GM18873 (cell line): ENCODE measurements at regions not wholly inside any gene's neighbourhood (a gene's known extent, or its start where the extent isn't known, plus 50 kb on each side); places are given as distances from the start of the nearest gene placed in this dataset.
"Not testable (repeated sequence)": the region's sequence is repeated elsewhere in the genome, so short reads cannot be mapped to it uniquely, and the experiment has no call there.

Source experiments
- ATAC-seq: cut with Tn5 transposase; IDR thresholded peaks from one replicate; pipeline ENCODE4 v1.9.1; 2021; ENCODE audit warnings: mild to moderate bottlenecking, moderate library complexity, moderate number of reproducible peaks; ENCODE audit not compliant: unreplicated experiment, low FRiP score

GRCh38 chr2:47690706-47691325, 92.1 kb upstream of the MSH6 start:
- ATAC-seq: not testable (repeated sequence)

GRCh38 chr2:47690132-47690531, 92.8 kb upstream of the MSH6 start:
- ATAC-seq: no peak

GRCh38 chr2:47689118-47689517, 93.8 kb upstream of the MSH6 start:
- peak; percentile 73 for ATAC-seq

GRCh38 chr2:47688561-47688960, 94.4 kb upstream of the MSH6 start:
- no peak for ATAC-seq

GRCh38 chr2:47687856-47688255, 95.1 kb upstream of the MSH6 start:
- no peak for ATAC-seq

- no peak for ATAC-seq
Measured at GRCh38 chr2:47686018-47686417, 96.9 kb upstream of the MSH6 start.

GRCh38 chr2:47682216-47682749, 100.7 kb upstream of the MSH6 start:
- ATAC-seq: no peak

GRCh38 chr2:47676261-47676926, 105.6 kb upstream of the KCNK12 start:
- no peak for ATAC-seq

- ATAC-seq: no peak
Measured at GRCh38 chr2:47675196-47675825, 104.5 kb upstream of the KCNK12 start.

GRCh38 chr2:47666332-47666731, 95.5 kb upstream of the KCNK12 start:
- no peak for ATAC-seq

- no peak for ATAC-seq
Measured at GRCh38 chr2:47664817-47665216, 94.0 kb upstream of the KCNK12 start.

GRCh38 chr2:47662552-47662951, 91.8 kb upstream of the KCNK12 start:
- no peak for ATAC-seq

- ATAC-seq: no peak
Measured at GRCh38 chr2:47661310-47661709, 90.5 kb upstream of the KCNK12 start.

GRCh38 chr2:47660168-47660567, 89.4 kb upstream of the KCNK12 start:
- no peak for ATAC-seq

- ATAC-seq: no peak
Measured at GRCh38 chr2:47658646-47659320, 88.0 kb upstream of the KCNK12 start.

GRCh38 chr2:47657886-47658489, 87.2 kb upstream of the KCNK12 start:
- ATAC-seq: no peak

- ATAC-seq: no peak
Measured at GRCh38 chr2:47656715-47657600, 86.2 kb upstream of the KCNK12 start.

- no peak for ATAC-seq
Measured at GRCh38 chr2:47655563-47655880, 84.7 kb upstream of the KCNK12 start.

- ATAC-seq: peak; percentile 72
Measured at GRCh38 chr2:47654790-47655562, 84.2 kb upstream of the KCNK12 start.
